ENCODE measurements at regions not wholly inside any gene's neighbourhood (a gene's known extent, or its start where the extent isn't known, plus 50 kb on each side); places are given as distances from the start of the nearest gene placed in this dataset.

- TF ChIP-seq ATF3 (IDR thresholded peaks at IDR 0.05; ENCODE audit: insufficient read depth, low read depth, low read length), result no peak
Measured at GRCh38 chr5:89520771-89521170, 637.8 kb upstream of the MEF2C start (continued).
